OCI-LY3 (cell line): ENCODE measurements at regions not wholly inside any gene's neighbourhood (a gene's known extent, or its start where the extent isn't known, plus 50 kb on each side); places are given as distances from the start of the nearest gene placed in this dataset.

Experiments
- H2AFZ ChIP-seq: fragments of 200-600, 300-600 bp; shearing (Covaris generic); 2 replicates; pipeline ENCODE4 v1.6.0; 2014; ENCODE audit warnings: antibody characterized with exemption, low read depth, low read length
- H3K27ac ChIP-seq: fragments of 200-600, 300-600 bp; sonication (generic); 2 replicates; pipeline ENCODE4 v1.5.1; 2014; ENCODE audit warnings: mild to moderate bottlenecking, low read length, moderate library complexity, mixed read lengths
- H3K27me3 ChIP-seq: fragments of 200-600, 300-600 bp; sonication (generic); 2 replicates; pipeline ENCODE4 v1.6.1; 2014; ENCODE audit warnings: low read depth, low read length, mixed read lengths
- H3K36me3 ChIP-seq: fragments of 200-600, 300-600 bp; sonication (generic); replicated peaks from 2 replicates; pipeline ENCODE3; 2014; ENCODE audit warnings: low read depth, low read length, mixed read lengths
- H3K4me1 ChIP-seq: fragments of 300-600, 200-600 bp; sonication (generic); 2 replicates; pipeline ENCODE4 v1.6.1; 2014; ENCODE audit warnings: low read length, mixed read lengths
- H3K4me2 ChIP-seq: fragments of 200-600, 300-600 bp; sonication (generic); 2 replicates; pipeline ENCODE4 v1.6.1; 2014; ENCODE audit warnings: low read length, mixed read lengths
- H3K4me3 ChIP-seq: fragments of 300-600, 200-600 bp; sonication (generic); 2 replicates; pipeline ENCODE4 v1.5.1; 2014; ENCODE audit warnings: antibody characterized with exemption, mild to moderate bottlenecking, low read length, moderate library complexity
- H3K79me2 ChIP-seq: fragments of 300-600, 200-600 bp; shearing (Covaris generic); 2 replicates; pipeline ENCODE4 v1.6.1; 2014; ENCODE audit warnings: mild to moderate bottlenecking, low read length, mixed read lengths
- H3K9ac ChIP-seq: fragments of 300-600, 200-600 bp; shearing (Covaris generic); 2 replicates; pipeline ENCODE4 v1.6.0; 2014; ENCODE audit warnings: mild to moderate bottlenecking, low read length, moderate library complexity
- H3K9me3 ChIP-seq: fragments of 200-600, 300-600 bp; shearing (Covaris generic); 2 replicates; pipeline ENCODE4 v1.6.1; 2014; ENCODE audit warnings: low read length, mixed read lengths; ENCODE audit not compliant: insufficient read depth
- H4K20me1 ChIP-seq: fragments of 200-600, 300-600 bp; sonication (generic); 2 replicates; pipeline ENCODE4 v1.6.1; 2016; ENCODE audit warnings: low read length, mixed read lengths; ENCODE audit not compliant: insufficient read depth
- EZH2phosphoT487 ChIP-seq: fragments of 200-600 bp; shearing (Covaris generic); IDR thresholded peaks from 2 replicates; pipeline ENCODE4 v1.6.1; 2018; ENCODE audit warnings: antibody characterized with exemption, mixed run types, low read depth
- TF ChIP-seq, protein P1 (sequence below): fragments of 200-600, 300-600 bp; sonication (generic); IDR thresholded peaks from 2 replicates; pipeline ENCODE4 v1.5.1; 2014; ENCODE audit warnings: antibody characterized with exemption, low read length, low read depth

DNA sequence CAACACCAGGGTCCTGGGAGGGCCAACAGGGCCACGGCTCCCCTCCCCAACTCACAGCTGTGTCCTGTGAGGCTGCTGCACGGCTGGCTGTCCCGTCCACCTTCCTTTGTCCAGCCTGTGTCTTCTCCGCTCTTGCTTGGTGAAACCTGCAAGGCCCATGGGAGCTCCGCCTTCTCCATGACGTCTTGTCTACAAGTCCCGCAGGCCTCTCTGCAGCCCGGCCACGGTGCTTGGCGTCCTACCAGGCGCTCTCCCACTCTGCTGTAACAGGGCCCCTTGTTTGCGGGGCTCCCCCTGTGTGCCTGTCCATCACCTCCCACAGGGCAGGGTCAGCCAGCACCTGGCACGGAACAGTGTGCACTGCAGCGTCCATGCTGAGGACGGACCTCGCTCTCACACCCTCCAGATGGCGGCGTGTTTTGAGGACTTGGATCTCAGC lies 866.8 kb downstream of the TBC1D22A start:
- H3K4me1 ChIP-seq: no peaks in the 10 kb centered on the region
- no peaks in the 10 kb centered on the region for H4K20me1 ChIP-seq
- H3K79me2 ChIP-seq: no peaks in the 10 kb centered on the region
- H3K9ac ChIP-seq: no peak overlapping the region
- 0 out of 2 replicates have a peak, but pooled peaks cover 5% of the 10 kb centered on the region for H3K9me3 ChIP-seq
- no peak overlapping the region for H2AFZ ChIP-seq
- TF ChIP-seq, protein P1, sequence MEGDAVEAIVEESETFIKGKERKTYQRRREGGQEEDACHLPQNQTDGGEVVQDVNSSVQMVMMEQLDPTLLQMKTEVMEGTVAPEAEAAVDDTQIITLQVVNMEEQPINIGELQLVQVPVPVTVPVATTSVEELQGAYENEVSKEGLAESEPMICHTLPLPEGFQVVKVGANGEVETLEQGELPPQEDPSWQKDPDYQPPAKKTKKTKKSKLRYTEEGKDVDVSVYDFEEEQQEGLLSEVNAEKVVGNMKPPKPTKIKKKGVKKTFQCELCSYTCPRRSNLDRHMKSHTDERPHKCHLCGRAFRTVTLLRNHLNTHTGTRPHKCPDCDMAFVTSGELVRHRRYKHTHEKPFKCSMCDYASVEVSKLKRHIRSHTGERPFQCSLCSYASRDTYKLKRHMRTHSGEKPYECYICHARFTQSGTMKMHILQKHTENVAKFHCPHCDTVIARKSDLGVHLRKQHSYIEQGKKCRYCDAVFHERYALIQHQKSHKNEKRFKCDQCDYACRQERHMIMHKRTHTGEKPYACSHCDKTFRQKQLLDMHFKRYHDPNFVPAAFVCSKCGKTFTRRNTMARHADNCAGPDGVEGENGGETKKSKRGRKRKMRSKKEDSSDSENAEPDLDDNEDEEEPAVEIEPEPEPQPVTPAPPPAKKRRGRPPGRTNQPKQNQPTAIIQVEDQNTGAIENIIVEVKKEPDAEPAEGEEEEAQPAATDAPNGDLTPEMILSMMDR: no peak
- no peak for TF ChIP-seq EZH2phosphoT487
- H3K27me3 ChIP-seq: no peaks in the 10 kb centered on the region
- H3K4me2 ChIP-seq: no peak overlapping the region
- H3K4me3 ChIP-seq: no peak overlapping the region
- no peak overlapping the region for H3K27ac ChIP-seq
- H3K36me3 ChIP-seq: no peaks in the 10 kb centered on the region

DNA sequence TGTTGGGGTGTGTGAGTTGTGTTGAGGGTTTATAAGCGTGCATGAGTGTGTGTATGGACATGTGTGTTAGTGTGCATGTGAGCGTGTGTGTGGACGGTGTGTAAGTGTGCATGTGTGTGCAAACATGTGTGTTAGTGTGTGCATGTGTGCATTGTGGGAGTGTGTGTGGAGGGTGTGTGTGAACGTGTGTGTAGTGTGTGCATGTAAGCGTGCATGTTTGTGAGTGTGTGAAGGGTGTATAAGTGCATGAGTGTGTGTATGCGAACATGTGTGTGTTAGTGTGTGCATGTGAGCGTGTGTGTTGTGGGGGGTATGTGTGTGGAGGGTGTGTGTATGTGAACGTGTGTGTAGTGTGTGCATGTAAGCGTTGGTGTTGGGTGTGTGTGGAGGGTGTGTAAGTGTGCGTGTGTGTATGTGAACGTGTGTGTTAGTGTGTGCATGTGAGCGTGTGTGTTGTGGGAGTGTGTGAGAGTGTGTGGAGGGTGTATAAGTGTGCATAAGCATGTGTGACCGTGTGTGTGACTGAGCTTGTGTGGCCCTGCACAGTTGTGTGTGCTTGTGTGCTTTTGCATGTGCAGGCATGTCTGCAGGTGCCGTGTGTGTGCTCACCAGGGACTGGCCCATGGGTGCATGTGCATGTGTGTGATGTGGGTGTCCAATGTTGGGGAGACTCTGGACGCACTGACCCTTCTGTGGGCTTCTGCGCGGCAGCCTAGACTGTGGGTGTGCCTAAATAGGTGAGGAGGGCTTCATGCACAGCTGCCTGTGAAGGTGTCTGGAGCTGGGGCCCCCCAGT lies 866.2 kb downstream of the TBC1D22A start:
- H3K79me2 ChIP-seq: no peaks in the 10 kb centered on the region
- no peaks in the 10 kb centered on the region for H4K20me1 ChIP-seq
- 0 out of 2 replicates have a peak, but pooled peaks cover 5% of the 10 kb centered on the region for H3K9me3 ChIP-seq
- H3K9ac ChIP-seq: no peak overlapping the region
- H2AFZ ChIP-seq: no peak overlapping the region
- H3K27ac ChIP-seq: no peak overlapping the region
- H3K4me3 ChIP-seq: no peak overlapping the region
- H3K36me3 ChIP-seq: no peaks in the 10 kb centered on the region
- no peaks in the 10 kb centered on the region for H3K27me3 ChIP-seq
- no peak overlapping the region for H3K4me2 ChIP-seq
- H3K4me1 ChIP-seq: no peaks in the 10 kb centered on the region
- TF ChIP-seq, protein P1: no peak
- TF ChIP-seq EZH2phosphoT487: no peak

DNA sequence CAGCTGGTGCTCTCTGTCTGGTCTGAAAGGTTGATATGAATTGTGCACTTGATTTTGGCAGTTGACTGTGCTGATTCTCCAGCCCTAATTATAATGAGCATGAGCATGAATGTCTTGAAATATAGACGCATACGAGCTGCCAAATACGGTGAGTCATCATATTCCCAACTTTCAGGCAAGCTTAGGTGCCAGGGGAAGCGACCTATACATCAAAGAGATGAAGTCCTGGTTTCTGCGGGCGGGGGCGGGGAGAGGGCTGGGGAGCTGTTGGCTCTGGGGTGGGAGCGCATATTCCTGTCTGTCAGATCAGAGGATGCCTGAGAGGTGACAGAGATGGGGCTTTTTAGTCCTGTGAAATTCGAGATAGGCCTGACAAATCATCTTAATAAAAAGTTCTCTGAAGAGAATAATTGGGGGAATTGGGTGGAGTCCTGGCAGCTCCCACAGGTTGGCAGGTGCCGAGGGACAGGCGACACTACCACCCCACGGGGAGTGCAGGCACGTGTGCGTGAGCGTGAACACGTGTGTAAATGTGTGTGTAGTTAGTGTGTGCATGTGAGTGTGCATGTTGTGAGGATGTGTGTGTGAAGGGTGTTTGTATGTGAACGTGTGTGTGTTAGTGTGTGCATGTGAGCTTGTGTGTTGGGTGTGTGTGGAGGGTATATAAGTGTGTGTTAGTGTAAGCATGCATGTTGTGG lies 865.3 kb downstream of the TBC1D22A start:
- Histone ChIP-seq H3K4me1 (no peaks in the 10 kb centered on the region), H3K4me3 (no peak overlapping the region), H2AFZ (no peak overlapping the region), H4K20me1 (no peaks in the 10 kb centered on the region), H3K27ac (no peak overlapping the region), H3K9me3 (0 out of 2 replicates have a peak, but pooled peaks cover 5% of the 10 kb centered on the region), H3K79me2 (no peaks in the 10 kb centered on the region), H3K9ac (no peak overlapping the region), H3K4me2 (no peak overlapping the region), H3K36me3 (no peaks in the 10 kb centered on the region), H3K27me3 (no peaks in the 10 kb centered on the region)
- TF ChIP-seq EZH2phosphoT487: no peak
- TF ChIP-seq, protein P1: no peak
